ENCODE measurements at regions not wholly inside any gene's neighbourhood (a gene's known extent, or its start where the extent isn't known, plus 50 kb on each side); places are given as distances from the start of the nearest gene placed in this dataset.

DNA sequence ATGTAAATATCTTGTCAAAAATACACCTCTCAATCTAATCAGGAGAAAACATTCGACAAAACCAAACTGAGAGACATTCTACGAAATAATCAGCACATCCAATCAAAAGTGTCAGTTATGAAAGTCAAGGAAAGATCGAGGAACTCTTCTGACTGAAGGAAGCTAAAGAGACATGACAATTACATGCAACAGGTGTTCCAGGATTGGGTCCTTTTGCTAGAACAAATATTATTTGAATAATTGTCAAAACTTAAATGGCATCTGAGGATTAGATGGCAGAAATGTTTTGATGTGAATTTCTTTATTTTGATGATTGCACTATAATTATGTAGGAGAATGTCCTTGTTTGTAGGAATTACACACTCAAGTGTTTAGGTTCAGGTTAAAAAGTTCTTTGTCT is 124.1 kb upstream of the HES1 start:
- Histone ChIP-seq H3K27me3 (ENCODE audit: control insufficient read depth, insufficient read depth, low read length) (no peaks in the 10 kb centered on the region), H3K36me3 (ENCODE audit: control insufficient read depth, insufficient read depth, low read length) (no peaks in the 10 kb centered on the region), H3K4me3 (ENCODE audit: low read depth, low read length) (no peak overlapping the region)
- FAIRE-seq (no peak), DNase-seq (ENCODE audit: low read depth) (no peak)
- TF ChIP-seq, protein P1, sequence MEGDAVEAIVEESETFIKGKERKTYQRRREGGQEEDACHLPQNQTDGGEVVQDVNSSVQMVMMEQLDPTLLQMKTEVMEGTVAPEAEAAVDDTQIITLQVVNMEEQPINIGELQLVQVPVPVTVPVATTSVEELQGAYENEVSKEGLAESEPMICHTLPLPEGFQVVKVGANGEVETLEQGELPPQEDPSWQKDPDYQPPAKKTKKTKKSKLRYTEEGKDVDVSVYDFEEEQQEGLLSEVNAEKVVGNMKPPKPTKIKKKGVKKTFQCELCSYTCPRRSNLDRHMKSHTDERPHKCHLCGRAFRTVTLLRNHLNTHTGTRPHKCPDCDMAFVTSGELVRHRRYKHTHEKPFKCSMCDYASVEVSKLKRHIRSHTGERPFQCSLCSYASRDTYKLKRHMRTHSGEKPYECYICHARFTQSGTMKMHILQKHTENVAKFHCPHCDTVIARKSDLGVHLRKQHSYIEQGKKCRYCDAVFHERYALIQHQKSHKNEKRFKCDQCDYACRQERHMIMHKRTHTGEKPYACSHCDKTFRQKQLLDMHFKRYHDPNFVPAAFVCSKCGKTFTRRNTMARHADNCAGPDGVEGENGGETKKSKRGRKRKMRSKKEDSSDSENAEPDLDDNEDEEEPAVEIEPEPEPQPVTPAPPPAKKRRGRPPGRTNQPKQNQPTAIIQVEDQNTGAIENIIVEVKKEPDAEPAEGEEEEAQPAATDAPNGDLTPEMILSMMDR (IDR thresholded peaks at IDR 0.05; ENCODE audit: insufficient read depth, low read length, severe bottlenecking) = no peak

DNA sequence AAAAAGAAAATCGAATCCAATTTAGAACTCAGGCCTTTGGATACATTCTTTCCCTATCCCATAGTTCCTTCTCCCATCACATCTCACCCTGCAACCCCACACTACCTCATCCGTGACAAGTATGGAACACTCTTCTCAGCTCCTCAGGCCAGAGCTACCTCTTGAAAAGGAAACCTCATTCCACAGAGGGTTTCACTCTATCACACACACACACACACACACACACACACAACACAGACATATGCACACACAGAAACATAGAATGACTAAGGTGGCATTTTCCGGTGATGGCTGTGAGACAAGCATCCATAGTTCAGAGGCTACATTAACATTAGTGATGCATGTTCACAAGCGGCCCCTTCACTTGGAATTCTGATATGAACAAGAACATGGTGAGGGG is 122.0 kb upstream of the HES1 start:
- no peaks in the 10 kb centered on the region for H3K27me3 ChIP-seq (ENCODE audit: control insufficient read depth, insufficient read depth, low read length)
- FAIRE-seq = no peak
- no peak for DNase-seq (ENCODE audit: low read depth)
- TF ChIP-seq, protein P1 (IDR thresholded peaks at IDR 0.05; ENCODE audit: insufficient read depth, low read length, severe bottlenecking) = no peak
- H3K36me3 ChIP-seq (ENCODE audit: control insufficient read depth, insufficient read depth, low read length) = no peaks in the 10 kb centered on the region
- H3K4me3 ChIP-seq (ENCODE audit: low read depth, low read length) = no peak overlapping the region

DNA sequence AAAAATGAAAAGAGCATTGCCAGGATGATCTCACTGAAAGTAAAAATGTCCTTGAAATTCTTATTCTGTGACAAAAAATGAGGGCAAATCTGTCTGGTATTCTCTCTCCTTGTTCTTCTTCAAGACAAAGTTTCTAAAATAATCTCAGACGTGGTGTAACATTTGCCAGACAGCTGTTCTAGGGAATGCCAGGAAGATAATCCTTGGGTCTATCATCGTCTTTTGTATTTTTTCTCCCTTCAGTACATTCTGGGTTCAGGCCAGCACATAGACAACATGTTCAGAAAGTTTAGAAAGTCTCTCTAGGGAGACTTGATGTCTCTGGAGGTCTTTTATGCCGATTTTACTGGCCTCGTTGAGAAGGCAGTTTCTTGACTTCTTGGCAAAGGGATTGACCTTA is 121.2 kb upstream of the HES1 start:
- Histone ChIP-seq H3K4me3 (ENCODE audit: low read depth, low read length) (no peak overlapping the region), H3K27me3 (ENCODE audit: control insufficient read depth, insufficient read depth, low read length) (no peaks in the 10 kb centered on the region), H3K36me3 (ENCODE audit: control insufficient read depth, insufficient read depth, low read length) (no peaks in the 10 kb centered on the region)
- no peak for DNase-seq (ENCODE audit: low read depth)
- FAIRE-seq = no peak
- TF ChIP-seq, protein P1 (IDR thresholded peaks at IDR 0.05; ENCODE audit: insufficient read depth, low read length, severe bottlenecking) = no peak

DNA sequence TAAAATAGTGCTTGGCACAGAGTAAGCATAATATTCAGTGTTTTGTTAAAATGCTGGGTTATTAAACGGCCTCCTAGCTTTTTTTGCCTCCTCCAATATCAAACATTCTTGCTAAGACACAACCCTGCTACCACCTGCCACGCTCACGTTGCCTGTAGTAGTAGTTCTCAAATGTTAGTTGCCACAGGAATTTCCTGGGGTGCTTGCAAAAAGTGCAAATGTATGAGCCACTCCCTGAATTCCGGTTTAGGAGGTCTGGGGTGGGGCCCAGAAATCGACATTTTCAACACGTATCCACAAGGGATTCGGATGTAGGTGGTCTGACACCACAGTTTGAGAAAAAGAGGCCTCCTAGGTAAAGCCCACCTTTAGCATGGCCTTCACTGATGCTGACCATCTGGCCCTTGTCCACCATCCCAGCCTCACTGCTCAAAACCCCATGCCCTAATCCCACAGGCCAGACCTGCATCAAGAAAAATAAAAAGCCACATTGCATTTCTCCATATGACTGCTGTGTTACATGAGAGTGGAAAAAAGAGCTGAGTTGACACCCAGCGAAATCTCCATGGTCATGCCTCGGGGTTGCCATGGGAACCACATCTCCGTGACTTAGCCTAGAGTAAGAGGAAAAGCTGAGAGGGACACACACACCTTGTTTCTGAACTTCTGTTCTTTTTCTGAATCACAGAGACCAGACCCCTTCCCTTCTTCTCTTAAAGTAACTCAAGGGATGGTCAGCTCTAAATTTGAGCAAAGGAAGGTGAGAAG is 116.4 kb upstream of the HES1 start:
- DNase-seq (ENCODE audit: low read depth) (no peak), FAIRE-seq (peak; percentile 88)
- TF ChIP-seq, protein P1 (IDR thresholded peaks at IDR 0.05; ENCODE audit: insufficient read depth, low read length, severe bottlenecking) = no peak
- no peaks in the 10 kb centered on the region for H3K36me3 ChIP-seq (ENCODE audit: control insufficient read depth, insufficient read depth, low read length)
- H3K27me3 ChIP-seq (ENCODE audit: control insufficient read depth, insufficient read depth, low read length) = no peaks in the 10 kb centered on the region
- H3K4me3 ChIP-seq (ENCODE audit: low read depth, low read length) = no peak overlapping the region

DNA sequence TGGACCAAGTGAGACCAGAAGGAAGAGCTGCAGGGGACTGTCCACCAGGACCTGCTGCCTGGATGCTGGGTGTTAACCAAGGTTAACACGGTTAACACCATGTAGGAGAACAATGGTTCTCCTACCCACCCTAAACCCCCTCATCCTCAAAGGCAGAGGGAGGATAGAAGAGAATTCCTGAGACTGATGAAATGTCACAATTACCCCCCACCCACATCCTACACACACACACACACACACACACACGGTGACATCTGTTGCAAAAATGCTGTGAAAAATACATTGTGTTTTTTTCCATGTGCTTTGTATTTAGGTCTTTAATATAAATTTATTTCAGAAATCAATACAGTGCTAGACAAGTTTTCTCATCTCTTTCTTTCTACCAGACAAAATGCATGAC is 113.9 kb upstream of the HES1 start:
- no peaks in the 10 kb centered on the region for H3K27me3 ChIP-seq (ENCODE audit: control insufficient read depth, insufficient read depth, low read length)
- TF ChIP-seq, protein P1 (IDR thresholded peaks at IDR 0.05; ENCODE audit: insufficient read depth, low read length, severe bottlenecking) = no peak
- DNase-seq (ENCODE audit: low read depth) (no peak), FAIRE-seq (no peak)
- no peak overlapping the region for H3K4me3 ChIP-seq (ENCODE audit: low read depth, low read length)
- H3K36me3 ChIP-seq (ENCODE audit: control insufficient read depth, insufficient read depth, low read length) = no peaks in the 10 kb centered on the region

DNA sequence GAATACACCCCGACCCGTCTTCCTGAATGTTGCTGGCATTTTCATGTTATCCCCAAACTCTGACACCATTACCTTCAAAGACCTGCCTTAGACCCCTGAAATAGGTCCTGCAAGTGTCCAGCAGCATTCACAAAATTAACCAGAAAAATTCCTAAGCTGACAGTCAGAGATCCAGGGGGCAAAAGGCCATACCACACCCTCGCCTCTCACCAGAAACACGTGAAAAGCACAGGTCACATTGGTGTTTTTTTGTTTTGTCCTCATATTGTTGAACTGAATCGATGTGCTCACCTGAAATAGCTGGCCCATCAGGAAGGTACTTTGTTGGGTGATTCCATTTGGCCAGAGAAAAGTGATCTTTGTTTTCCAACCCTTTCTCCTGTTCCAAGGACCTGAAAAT is 113.1 kb upstream of the HES1 start:
- TF ChIP-seq, protein P1 (IDR thresholded peaks at IDR 0.05; ENCODE audit: insufficient read depth, low read length, severe bottlenecking) = no peak
- H3K4me3 ChIP-seq (ENCODE audit: low read depth, low read length) = no peak overlapping the region
- no peaks in the 10 kb centered on the region for H3K36me3 ChIP-seq (ENCODE audit: control insufficient read depth, insufficient read depth, low read length)
- no peaks in the 10 kb centered on the region for H3K27me3 ChIP-seq (ENCODE audit: control insufficient read depth, insufficient read depth, low read length)
- DNase-seq (ENCODE audit: low read depth) (no peak), FAIRE-seq (no peak)

Data from bronchial epithelial cell (primary cell).